HUES6 (cell line): ENCODE measurements at regions not wholly inside any gene's neighbourhood (a gene's known extent, or its start where the extent isn't known, plus 50 kb on each side); places are given as distances from the start of the nearest gene placed in this dataset.

Source experiments
- H3K27ac ChIP-seq: 2 replicates; pipeline ENCODE4 v1.7.0; 2013; ENCODE audit warnings: low read depth, mild to moderate bottlenecking, low read length, inconsistent platforms
- H3K27me3 ChIP-seq: 2 replicates; pipeline ENCODE4 v1.6.1; 2013; ENCODE audit warnings: low read length; ENCODE audit not compliant: control insufficient read depth, insufficient read depth
- H3K36me3 ChIP-seq: 2 replicates; pipeline ENCODE4 v1.6.1; 2013; ENCODE audit warnings: low read length; ENCODE audit not compliant: control insufficient read depth, insufficient read depth
- H3K4me1 ChIP-seq: 2 replicates; pipeline ENCODE4 v1.6.1; 2013; ENCODE audit warnings: low read length; ENCODE audit not compliant: control insufficient read depth, insufficient read depth
- H3K4me3 ChIP-seq: 2 replicates; pipeline ENCODE4 v1.5.1; 2013; ENCODE audit warnings: low read depth, low read length
- H3K9ac ChIP-seq: one replicate; pipeline ENCODE4 v1.6.1; 2013; ENCODE audit warnings: mild to moderate bottlenecking, low read length
- H3K9me3 ChIP-seq: 2 replicates; pipeline ENCODE4 v1.6.1; 2013; ENCODE audit warnings: low read depth, low read length; ENCODE audit not compliant: control insufficient read depth, insufficient read depth

- Histone ChIP-seq H3K27me3 (no peaks in the 10 kb centered on the region), H3K27ac (no peak overlapping the region)
These were observed 71.3 kb upstream of the SPRED2 start for GRCh38 chr2:65503746-65504145.

GRCh38 chr2:65501836-65502235 lies 69.4 kb upstream of the SPRED2 start:
- no peaks in the 10 kb centered on the region for H3K36me3 ChIP-seq
- H3K27me3 ChIP-seq: no peaks in the 10 kb centered on the region

More at GRCh38 chr2:65503746-65504145, 71.3 kb upstream of the SPRED2 start:
- H3K36me3 ChIP-seq: no peaks in the 10 kb centered on the region
- H3K4me3 ChIP-seq: no peak overlapping the region
- no peak overlapping the region for H3K9ac ChIP-seq
- peaks cover 7% of the 10 kb centered on the region; the same call in 1 of the 2 replicates for H3K4me1 ChIP-seq
- H3K9me3 ChIP-seq: no peaks in the 10 kb centered on the region

GRCh38 chr2:65501074-65501473 lies 68.7 kb upstream of the SPRED2 start:
- Histone ChIP-seq H3K9me3 (no peaks in the 10 kb centered on the region), H3K27ac (no peak overlapping the region), H3K4me1 (peaks cover 7% of the 10 kb centered on the region; the same call in 1 of the 2 replicates), H3K4me3 (no peak overlapping the region), H3K27me3 (no peaks in the 10 kb centered on the region), H3K36me3 (no peaks in the 10 kb centered on the region), H3K9ac (no peak overlapping the region)

More at GRCh38 chr2:65501836-65502235, 69.4 kb upstream of the SPRED2 start:
- Histone ChIP-seq H3K27ac (no peak overlapping the region), H3K4me3 (no peak overlapping the region), H3K4me1 (peaks cover 7% of the 10 kb centered on the region; the same call in 1 of the 2 replicates), H3K9ac (no peak overlapping the region), H3K9me3 (no peaks in the 10 kb centered on the region)

GRCh38 chr2:65500310-65501040 lies 68.1 kb upstream of the SPRED2 start:
- no peaks in the 10 kb centered on the region for H3K36me3 ChIP-seq
- no peak overlapping the region for H3K27ac ChIP-seq
- no peak overlapping the region for H3K4me3 ChIP-seq
- no peaks in the 10 kb centered on the region for H3K9me3 ChIP-seq
- H3K27me3 ChIP-seq: no peaks in the 10 kb centered on the region
- peaks cover 7% of the 10 kb centered on the region; the same call in 1 of the 2 replicates for H3K4me1 ChIP-seq
- no peak overlapping the region for H3K9ac ChIP-seq

GRCh38 chr2:65499216-65499615 lies 66.8 kb upstream of the SPRED2 start:
- Histone ChIP-seq H3K9ac (no peak overlapping the region), H3K27me3 (no peaks in the 10 kb centered on the region), H3K36me3 (no peaks in the 10 kb centered on the region), H3K9me3 (no peaks in the 10 kb centered on the region), H3K27ac (no peak overlapping the region), H3K4me1 (peaks cover 6% of the 10 kb centered on the region; the same call in 1 of the 2 replicates), H3K4me3 (no peak overlapping the region)

- H3K27me3 ChIP-seq: no peaks in the 10 kb centered on the region
- no peaks in the 10 kb centered on the region for H3K36me3 ChIP-seq
- H3K4me1 ChIP-seq: no peaks in the 10 kb centered on the region
- no peak overlapping the region for H3K9ac ChIP-seq
- no peaks in the 10 kb centered on the region for H3K9me3 ChIP-seq
- H3K27ac ChIP-seq: no peak overlapping the region
- H3K4me3 ChIP-seq: no peak overlapping the region
These were observed 66.0 kb upstream of the SPRED2 start for GRCh38 chr2:65498396-65498795.

- H3K27ac ChIP-seq: no peak overlapping the region
- no peaks in the 10 kb centered on the region for H3K36me3 ChIP-seq
- no peak overlapping the region for H3K4me3 ChIP-seq
- H3K9ac ChIP-seq: no peak overlapping the region
- H3K9me3 ChIP-seq: no peaks in the 10 kb centered on the region
- no peaks in the 10 kb centered on the region for H3K4me1 ChIP-seq
- H3K27me3 ChIP-seq: no peaks in the 10 kb centered on the region
These were observed 63.0 kb upstream of the SPRED2 start for GRCh38 chr2:65495251-65495877.

GRCh38 chr2:65494078-65494477 lies 61.7 kb upstream of the SPRED2 start:
- no peaks in the 10 kb centered on the region for H3K9me3 ChIP-seq
- H3K27me3 ChIP-seq: no peaks in the 10 kb centered on the region
- H3K27ac ChIP-seq: no peak overlapping the region
- no peak overlapping the region for H3K9ac ChIP-seq
- H3K4me1 ChIP-seq: peaks cover 7% of the 10 kb centered on the region; the same call in 1 of the 2 replicates
- H3K4me3 ChIP-seq: no peak overlapping the region
- H3K36me3 ChIP-seq: no peaks in the 10 kb centered on the region

- Histone ChIP-seq H3K36me3 (no peaks in the 10 kb centered on the region), H3K9ac (no peak overlapping the region), H3K4me1 (peaks cover 12% of the 10 kb centered on the region; the same call in 1 of the 2 replicates), H3K9me3 (no peaks in the 10 kb centered on the region), H3K27me3 (no peaks in the 10 kb centered on the region), H3K27ac (no peak overlapping the region), H3K4me3 (no peak overlapping the region)
These were observed 59.0 kb upstream of the SPRED2 start for GRCh38 chr2:65491381-65491905.

GRCh38 chr2:65490222-65490621 lies 57.8 kb upstream of the SPRED2 start:
- Histone ChIP-seq H3K4me3 (no peak overlapping the region), H3K27me3 (no peaks in the 10 kb centered on the region), H3K27ac (no peak overlapping the region), H3K36me3 (no peaks in the 10 kb centered on the region), H3K9ac (no peak overlapping the region), H3K4me1 (peaks cover 12% of the 10 kb centered on the region; the same call in 1 of the 2 replicates), H3K9me3 (no peaks in the 10 kb centered on the region)

- Histone ChIP-seq H3K9me3 (no peaks in the 10 kb centered on the region), H3K27ac (no peak overlapping the region), H3K9ac (peak overlapping the region; percentile 8), H3K4me1 (peaks cover 12% of the 10 kb centered on the region; the same call in 1 of the 2 replicates), H3K36me3 (no peaks in the 10 kb centered on the region), H3K27me3 (no peaks in the 10 kb centered on the region), H3K4me3 (no peak overlapping the region)
These were observed 56.9 kb upstream of the SPRED2 start for GRCh38 chr2:65489269-65489668.
